HPDE6-E6E7 (cell line): ENCODE measurements at regions not wholly inside any gene's neighbourhood (a gene's known extent, or its start where the extent isn't known, plus 50 kb on each side); places are given as distances from the start of the nearest gene placed in this dataset.

Source experiments
- DNase-seq: peaks from one replicate; pipeline ENCODE4 v3.0.0; 2011; ENCODE audit warnings: missing footprints; ENCODE audit errors: extremely low spot score

- no peak for DNase-seq
Observed at GRCh38 chr7:98040626-98041360, 50.8 kb upstream of the OCM2 start.

GRCh38 chr7:98046816-98047215 lies 56.8 kb upstream of the OCM2 start:
- DNase-seq, result no peak

- peak; percentile 77 for DNase-seq
Observed at GRCh38 chr7:98049034-98049433, 57.6 kb upstream of the LMTK2 start.

- DNase-seq, result no peak
Observed at GRCh38 chr7:98051118-98051744, 55.4 kb upstream of the LMTK2 start.

GRCh38 chr7:98054585-98054984 lies 52.1 kb upstream of the LMTK2 start:
- no peak for DNase-seq

- peak; percentile 83 for DNase-seq
Observed at GRCh38 chr7:98056580-98056979, 50.1 kb upstream of the LMTK2 start.
